Spleen (tissue), 11 donors: ENCODE measurements at regions not wholly inside any gene's neighbourhood (a gene's known extent, or its start where the extent isn't known, plus 50 kb on each side); places are given as distances from the start of the nearest gene placed in this dataset.
"Not testable (repeated sequence)": the region's sequence is repeated elsewhere in the genome, so short reads cannot be mapped to it uniquely, and the experiment has no call there.

ENCODE experiments used
- DNase-seq: peaks from one replicate; pipeline ENCODE4 v3.0.0-alpha.2; 2020
- H3K27ac ChIP-seq, 8 donors: fragments of 200-600 bp; sonication (generic) in 7 of 8; 1 replicate in 4 of 8; 2 replicates in 4 of 8; pipeline versions ENCODE4 v1.5.0 to v1.8.0; 2016 to 2021; ENCODE audit warnings: inconsistent platforms in 4 of 8, mild to moderate bottlenecking in 4 of 8, moderate library complexity in 1 of 8
- H3K27me3 ChIP-seq, 7 donors: fragments of 200-600 bp; sonication (generic) in 6 of 7; replicated peaks in 1 of 7; 1 replicate in 4 of 7; 2 replicates in 3 of 7; pipeline versions ENCODE4 v1.5.0 to v1.8.0; 2016 to 2021; ENCODE audit warnings: inconsistent platforms in 3 of 7, mild to moderate bottlenecking in 1 of 7
- H3K36me3 ChIP-seq, 6 donors: fragments of 200-600 bp; sonication (generic) in 5 of 6; 1 replicate in 4 of 6; 2 replicates in 2 of 6; pipeline versions ENCODE4 v1.5.0 to v1.8.0; 2016 to 2021; ENCODE audit warnings: inconsistent platforms in 2 of 6
- H3K4me1 ChIP-seq, 6 donors: fragments of 200-600 bp; sonication (generic) in 5 of 6; 1 replicate in 3 of 6; 2 replicates in 3 of 6; pipeline versions ENCODE4 v1.5.0 to v1.8.0; 2016 to 2021; ENCODE audit warnings: inconsistent platforms in 3 of 6
- H3K4me3 ChIP-seq, 8 donors: fragments of 200-600 bp; sonication (generic) in 7 of 8; 1 replicate in 4 of 8; 2 replicates in 4 of 8; pipeline versions ENCODE4 v1.5.0 to v1.8.0; 2016 to 2021; ENCODE audit warnings: inconsistent platforms in 4 of 8, mild to moderate bottlenecking in 4 of 8, moderate library complexity in 2 of 8
- H3K9me3 ChIP-seq, 8 donors: fragments of 200-600 bp; sonication (generic) in 7 of 8; 1 replicate in 4 of 8; 2 replicates in 4 of 8; pipeline versions ENCODE4 v1.5.0 to v1.8.0; 2016 to 2021; ENCODE audit warnings: inconsistent platforms in 4 of 8
- CTCF ChIP-seq, 11 experiments: fragments of 200-600 bp in 7 of 11; fragments of 450-650 bp in 4 of 11; sonication (generic) in 4 of 11; IDR thresholded peaks in 8 of 11; conservative IDR thresholded peaks in 3 of 11; 1 replicate in 7 of 11; 2 replicates in 4 of 11; pipeline versions ENCODE4 v1.4.0 to v1.8.0; 2016 to 2021; ENCODE audit warnings: antibody characterized with exemption in 11 of 11, inconsistent platforms in 4 of 11, mild to moderate bottlenecking in 1 of 11
- POLR2A ChIP-seq, 3 donors: fragments of 450-650 bp; IDR thresholded peaks; one replicate each; pipeline ENCODE4 v1.5.1; 2017; ENCODE audit warnings: antibody characterized with exemption in 3 of 3, mild to moderate bottlenecking in 1 of 3
- POLR2AphosphoS5 ChIP-seq, 3 donors: sonication (generic); formaldehyde crosslinking; IDR thresholded peaks; one replicate each; pipeline ENCODE4 v1.5.1; 2017; ENCODE audit warnings: antibody characterized with exemption in 3 of 3
- WGBS, 5 donors: extraction: QIAGEN DNeasy Blood & Tissue Kit in 3 of 5; methylation state at CpG; one replicate each; pipeline versions ENCODE4 v1.1.5 to v1.1.7; 2013 to 2018; 5-methylcytosine and 5-hydroxymethylcytosine counted together
- intact Hi-C: fragments of 100-400 bp; cut with DNase I; formaldehyde crosslinking; loops from one replicate; pipeline ENCODE4 v1.15.0; 2023; ENCODE audit warnings: low total_unique reads
- donor health status: healthy with polysubstance abuse.
- donor health status: DM: no; HTN: no; CAD: no; lungs with moderate emphysema.
- donor health status: DM: no; HTN: no; CAD: no.
- donor health status: Bipolar disorder and iron deficiency.
- donor health status: healthy.
- donor health status: DM: no; HTN: no; CAD: no.
- donor health status: DM: yes; HTN: yes; CAD: no.

GRCh38 chr14:103239751-103240150 lies 94.3 kb upstream of the EIF5 start:
- Histone ChIP-seq H3K36me3 (no peaks in the 10 kb centered on the region), H3K4me3 (no peak overlapping the region), H3K9me3 (peaks cover 3 to 42% (median 30%) of the 10 kb centered on the region in 8 donors), H3K27ac (no peak overlapping the region), H3K27me3 (peaks cover 0 to 23% (median 0%) of the 10 kb centered on the region in 7 donors), H3K4me1 (peaks cover 0 to 15% (median 8%) of the 10 kb centered on the region in 6 donors)
- TF ChIP-seq POLR2A (IDR thresholded peaks at IDR 0.05) (no peak), CTCF (IDR thresholded peaks at IDR 0.05 in 8 of 11, conservative IDR thresholded peaks at IDR 0.05 in 3 of 11) (no peak), POLR2AphosphoS5 (IDR thresholded peaks at IDR 0.05) (no peak)
- DNase-seq: no peak
- intact Hi-C loops: no loop called here
- 85 to 94% (median 91%) methylated on average over 6 of the region's 6 CpGs for WGBS, 5 donors

GRCh38 chr14:103241531-103241930 lies 92.5 kb upstream of the EIF5 start:
- no peak overlapping the region for H3K27ac ChIP-seq
- no peak for TF ChIP-seq CTCF (IDR thresholded peaks at IDR 0.05 in 8 of 11, conservative IDR thresholded peaks at IDR 0.05 in 3 of 11)
- no peak for TF ChIP-seq POLR2AphosphoS5 (IDR thresholded peaks at IDR 0.05)
- TF ChIP-seq POLR2A (IDR thresholded peaks at IDR 0.05): no peak
- WGBS, 5 donors: 83 to 94% (median 90%) methylated on average over 8 of the region's 8 CpGs
- intact Hi-C loops: no loop called here
- H3K4me1 ChIP-seq: peaks cover 0 to 10% (median 0%) of the 10 kb centered on the region in 6 donors
- H3K27me3 ChIP-seq: peaks cover 0 to 11% (median 0%) of the 10 kb centered on the region in 7 donors
- no peak for DNase-seq
- H3K36me3 ChIP-seq: no peaks in the 10 kb centered on the region
- peaks cover 3 to 42% (median 30%) of the 10 kb centered on the region in 8 donors for H3K9me3 ChIP-seq
- H3K4me3 ChIP-seq: no peak overlapping the region

GRCh38 chr14:103243764-103244737 lies 90.0 kb upstream of the EIF5 start:
- WGBS, 5 donors: 92 to 97% (median 95%) methylated on average over 6 to 7 of the region's 7 CpGs
- intact Hi-C loops: no loop called here

GRCh38 chr14:103245624-103246031 lies 88.4 kb upstream of the EIF5 start:
- intact Hi-C loops, DNase-seq, H3K27ac ChIP-seq, H3K4me3 ChIP-seq, H3K36me3 ChIP-seq: not testable (repeated sequence)
- Histone ChIP-seq H3K9me3 (peaks cover 0 to 10% (median 1%) of the 10 kb centered on the region in 8 donors), H3K4me1 (peaks cover 0 to 15% (median 4%) of the 10 kb centered on the region in 6 donors), H3K27me3 (peaks cover 0 to 24% (median 0%) of the 10 kb centered on the region in 7 donors)
- 30 to 70% (median 63%) methylated on average over 3 of the region's 3 CpGs for WGBS, 5 donors

More at GRCh38 chr14:103243764-103244737, 90.0 kb upstream of the EIF5 start:
- Histone ChIP-seq H3K4me3 (no peak overlapping the region), H3K36me3 (no peaks in the 10 kb centered on the region), H3K9me3 (peaks cover 3 to 24% (median 15%) of the 10 kb centered on the region in 8 donors), H3K27ac (no peak overlapping the region), H3K4me1 (peaks cover 0 to 15% (median 4%) of the 10 kb centered on the region in 6 donors), H3K27me3 (peaks cover 0 to 18% (median 0%) of the 10 kb centered on the region in 7 donors)
- DNase-seq: no peak
- TF ChIP-seq POLR2AphosphoS5 (IDR thresholded peaks at IDR 0.05) (no peak), POLR2A (IDR thresholded peaks at IDR 0.05) (no peak), CTCF (IDR thresholded peaks at IDR 0.05 in 8 of 11, conservative IDR thresholded peaks at IDR 0.05 in 3 of 11) (no peak)
